ENCODE measurements at regions not wholly inside any gene's neighbourhood (a gene's known extent, or its start where the extent isn't known, plus 50 kb on each side); places are given as distances from the start of the nearest gene placed in this dataset.
A peak's percentile ranks its signal among the peaks of the same experiment; 100 is the strongest.

- no peak for DNase-seq
These were observed 99.4 kb upstream of the PTPN3 start for GRCh38 chr9:109597496-109597895.

GRCh38 chr9:109599131-109599530, 101.0 kb upstream of the PTPN3 start:
- DNase-seq: no peak

- no peak for DNase-seq
These were observed 101.6 kb upstream of the PTPN3 start for GRCh38 chr9:109599711-109600110.

- no peak for DNase-seq
These were observed 102.0 kb upstream of the PTPN3 start for GRCh38 chr9:109600142-109600541.

- no peak for DNase-seq
These were observed 103.1 kb upstream of the PTPN3 start for GRCh38 chr9:109601181-109601580.

GRCh38 chr9:109602987-109603386, 104.9 kb upstream of the PTPN3 start:
- DNase-seq: no peak

GRCh38 chr9:109604131-109604530, 106.0 kb upstream of the PTPN3 start:
- peak in 1 of 51 donors; percentile 42 for DNase-seq

GRCh38 chr9:109604781-109605180, 106.7 kb upstream of the PTPN3 start:
- DNase-seq: no peak

- DNase-seq: no peak
These were observed 111.0 kb upstream of the PTPN3 start for GRCh38 chr9:109609060-109609459.

- DNase-seq: no peak
These were observed 118.5 kb upstream of the PTPN3 start for GRCh38 chr9:109616571-109617120.

- DNase-seq: peak in 1 of 51 donors; percentile 20
These were observed 121.2 kb upstream of the PTPN3 start for GRCh38 chr9:109619310-109619709.

GRCh38 chr9:109624143-109624542, 126.0 kb upstream of the PTPN3 start:
- DNase-seq: no peak

- no peak for DNase-seq
These were observed 126.8 kb upstream of the PTPN3 start for GRCh38 chr9:109624896-109625295.

- peak in 12 of 51 donors; percentile 5 to 33 (median 24) for DNase-seq
These were observed 128.9 kb upstream of the PTPN3 start for GRCh38 chr9:109627042-109627441.

- no peak for DNase-seq
These were observed 131.5 kb upstream of the PTPN3 start for GRCh38 chr9:109629615-109630014.

GRCh38 chr9:109632817-109633216, 134.7 kb upstream of the PTPN3 start:
- peak in 12 of 51 donors; percentile 2 to 86 (median 24) for DNase-seq

GRCh38 chr9:109639674-109640579, 140.1 kb upstream of the PALM2AKAP2 start:
- peak in 44 of 51 donors; percentile 14 to 89 (median 56) for DNase-seq

GRCh38 chr9:109640580-109641371, 139.2 kb upstream of the PALM2AKAP2 start:
- peak in 48 of 51 donors; percentile 6 to 92 (median 62) for DNase-seq

GRCh38 chr9:109641372-109641659, 138.7 kb upstream of the PALM2AKAP2 start:
- peak in 12 of 51 donors; percentile 4 to 71 (median 25) for DNase-seq

GRCh38 chr9:109652112-109652511, 127.9 kb upstream of the PALM2AKAP2 start:
- DNase-seq: no peak

GRCh38 chr9:109652971-109653370, 127.0 kb upstream of the PALM2AKAP2 start:
- peak in 15 of 51 donors; percentile 2 to 53 (median 27) for DNase-seq

- DNase-seq: no peak
These were observed 126.5 kb upstream of the PALM2AKAP2 start for GRCh38 chr9:109653470-109653869.

Data from hypothalamus (tissue), 51 donors.